ENCODE measurements at regions not wholly inside any gene's neighbourhood (a gene's known extent, or its start where the extent isn't known, plus 50 kb on each side); places are given as distances from the start of the nearest gene placed in this dataset.
A peak's percentile ranks its signal among the peaks of the same experiment; 100 is the strongest.

- H2AFZ ChIP-seq (ENCODE audit: low read depth, low read length) = no peak overlapping the region
- H3K36me3 ChIP-seq (ENCODE audit: control insufficient read depth, insufficient read depth, low read length) = no peaks in the 10 kb centered on the region
- H3K4me2 ChIP-seq (ENCODE audit: insufficient read depth, low read length) = no peak overlapping the region
- no peaks in the 10 kb centered on the region for H3K4me1 ChIP-seq (replicated peaks in 1 of 2; ENCODE audit: control insufficient read depth in 2 of 2, insufficient read depth in 2 of 2, low read length in 2 of 2)
- ChIA-PET CTCF (ENCODE audit: low intra/inter-chr PET ratio) (no interaction called here), POLR2A (interaction anchor here (0.7 kb wide), 1 partner anchor 449 kb away, joined by 3 read pairs; no protein-coding TSS in a partner anchor)
- DNase-seq (ENCODE audit: extremely low read depth in 1 of 4, low spot score in 3 of 4) = no peak
- H3K9me3 ChIP-seq (replicated peaks; ENCODE audit: control insufficient read depth, insufficient read depth, low read depth, low read length) = no peaks in the 10 kb centered on the region
- no peak overlapping the region for H3K4me3 ChIP-seq
- H3K27ac ChIP-seq (ENCODE audit: extremely low read depth, low read depth, low read length) = no peak overlapping the region
- H4K20me1 ChIP-seq (replicated peaks; ENCODE audit: control insufficient read depth, insufficient read depth, low read length) = no peaks in the 10 kb centered on the region
- BruUV-seq (replicated peaks) = no TSS peak
- no peak for FAIRE-seq
- no peak overlapping the region for H3K9ac ChIP-seq (ENCODE audit: insufficient read depth in 1 of 2, low read depth in 2 of 2, low read length in 2 of 2)
- H3K27me3 ChIP-seq (ENCODE audit: control insufficient read depth in 2 of 2, insufficient read depth in 2 of 2, low read length in 2 of 2) = peaks cover 0 to 4% of the 10 kb centered on the region in 2 experiments; a peak in 1 of 5 replicates
- intact Hi-C loops (cut with micrococcal nuclease) (no loop called here), in situ Hi-C loops (cut with MboI) (no loop called here)
- no peaks in the 10 kb centered on the region for H3K9me1 ChIP-seq (ENCODE audit: control insufficient read depth, insufficient read depth, low read length)
- H3K79me2 ChIP-seq (ENCODE audit: control insufficient read depth, insufficient read depth, low read length) = no peaks in the 10 kb centered on the region
- TF ChIP-seq CEBPG (CRISPR knock-in tag; IDR thresholded peaks at IDR 0.05) (no peak), CEBPG (tag; conservative IDR thresholded peaks at IDR 0.05 in 1 of 2, IDR thresholded peaks at IDR 0.05 in 1 of 2) (peak in 1 of 2 experiments; percentile 23; a peak in 1 of 4 replicates), ZHX1 (conservative IDR thresholded peaks at IDR 0.05; ENCODE audit: low read length) (no peak)
- no peak for ATAC-seq
These were observed 66.4 kb upstream of the STK38L start for GRCh38 chr12:27177706-27178105.

- in situ Hi-C loops (cut with MboI) = no loop called here
These were observed 65.8 kb upstream of the STK38L start for GRCh38 chr12:27178255-27178654.

More at GRCh38 chr12:27178255-27178654, 65.8 kb upstream of the STK38L start:
- 0% methylated on average over 1 of the region's 1 CpG for WGBS (ENCODE audit: insufficient coverage, low coverage, missing lambda C conversion rate)
- no TSS peak for BruUV-seq (replicated peaks)
- H3K9me3 ChIP-seq (replicated peaks; ENCODE audit: control insufficient read depth, insufficient read depth, low read depth, low read length) = no peaks in the 10 kb centered on the region
- ATAC-seq = no peak
- no peak overlapping the region for H2AFZ ChIP-seq (ENCODE audit: low read depth, low read length)
- no peaks in the 10 kb centered on the region for H3K4me1 ChIP-seq (replicated peaks in 1 of 2; ENCODE audit: control insufficient read depth in 2 of 2, insufficient read depth in 2 of 2, low read length in 2 of 2)
- intact Hi-C loops (cut with micrococcal nuclease) = no loop called here
- H3K27ac ChIP-seq (ENCODE audit: extremely low read depth, low read depth, low read length) = no peak overlapping the region
- FAIRE-seq = no peak
- H3K4me2 ChIP-seq (ENCODE audit: insufficient read depth, low read length) = no peak overlapping the region
- no peak for DNase-seq (ENCODE audit: extremely low read depth in 1 of 4, low spot score in 3 of 4)
- peaks cover 0 to 4% of the 10 kb centered on the region in 2 experiments; a peak in 1 of 5 replicates for H3K27me3 ChIP-seq (ENCODE audit: control insufficient read depth in 2 of 2, insufficient read depth in 2 of 2, low read length in 2 of 2)
- no peaks in the 10 kb centered on the region for H3K79me2 ChIP-seq (ENCODE audit: control insufficient read depth, insufficient read depth, low read length)
- ChIA-PET POLR2A (no interaction called here), CTCF (ENCODE audit: low intra/inter-chr PET ratio) (no interaction called here)
- no peak for TF ChIP-seq EWSR1 (IDR thresholded peaks at IDR 0.05; ENCODE audit: borderline replicate concordance, low read depth, partially characterized antibody)
- TF ChIP-seq CEBPG (CRISPR knock-in tag; IDR thresholded peaks at IDR 0.05) = no peak
- TF ChIP-seq CEBPG (tag; conservative IDR thresholded peaks at IDR 0.05 in 1 of 2, IDR thresholded peaks at IDR 0.05 in 1 of 2) = 0 out of 4 replicates have a peak, but pooled peaks of 1 of the 2 experiments have one; percentile 1
- no peaks in the 10 kb centered on the region for H3K36me3 ChIP-seq (ENCODE audit: control insufficient read depth, insufficient read depth, low read length)
- no peak overlapping the region for H3K4me3 ChIP-seq
- H3K9me1 ChIP-seq (ENCODE audit: control insufficient read depth, insufficient read depth, low read length) = no peaks in the 10 kb centered on the region
- no peak overlapping the region for H3K9ac ChIP-seq (ENCODE audit: insufficient read depth in 1 of 2, low read depth in 2 of 2, low read length in 2 of 2)
- H4K20me1 ChIP-seq (replicated peaks; ENCODE audit: control insufficient read depth, insufficient read depth, low read length) = no peaks in the 10 kb centered on the region
